CMK (cell line): ENCODE measurements at regions not wholly inside any gene's neighbourhood (a gene's known extent, or its start where the extent isn't known, plus 50 kb on each side); places are given as distances from the start of the nearest gene placed in this dataset.

ENCODE experiments used
- DNase-seq: peaks from one replicate; pipeline ENCODE4 v3.0.0-alpha.2; 2010; ENCODE audit warnings: low read depth

GRCh38 chr15:62805502-62805901, 237.0 kb upstream of the TPM1 start:
- no peak for DNase-seq

GRCh38 chr15:62807539-62808130, 234.9 kb upstream of the TPM1 start:
- DNase-seq: no peak

- DNase-seq: no peak
Observed at GRCh38 chr15:62809115-62809967, 233.2 kb upstream of the TPM1 start.

GRCh38 chr15:62809968-62810260, 232.6 kb upstream of the TPM1 start:
- no peak for DNase-seq

- DNase-seq: no peak
Observed at GRCh38 chr15:62812515-62812835, 230.1 kb upstream of the TPM1 start.

- no peak for DNase-seq
Observed at GRCh38 chr15:62816342-62817069, 226.0 kb upstream of the TPM1 start.

GRCh38 chr15:62818691-62819090, 223.9 kb upstream of the TPM1 start:
- DNase-seq: no peak

- no peak for DNase-seq
Observed at GRCh38 chr15:62821384-62822131, 221.0 kb upstream of the TPM1 start.

- no peak for DNase-seq
Observed at GRCh38 chr15:62822228-62822627, 220.3 kb upstream of the TPM1 start.

GRCh38 chr15:62823561-62823960, 219.0 kb upstream of the TPM1 start:
- DNase-seq: no peak

GRCh38 chr15:62824111-62825015, 218.2 kb upstream of the TPM1 start:
- DNase-seq: no peak

GRCh38 chr15:62825191-62825590, 217.4 kb upstream of the TPM1 start:
- DNase-seq: no peak

- DNase-seq: no peak
Observed at GRCh38 chr15:62826561-62826960, 216.0 kb upstream of the TPM1 start.

GRCh38 chr15:62828364-62828763, 214.2 kb upstream of the TPM1 start:
- no peak for DNase-seq

- no peak for DNase-seq
Observed at GRCh38 chr15:62832231-62832630, 210.3 kb upstream of the TPM1 start.

GRCh38 chr15:62833646-62834045, 208.9 kb upstream of the TPM1 start:
- no peak for DNase-seq

GRCh38 chr15:62834686-62835329, 207.7 kb upstream of the TPM1 start:
- no peak for DNase-seq

- no peak for DNase-seq
Observed at GRCh38 chr15:62835351-62835750, 207.2 kb upstream of the TPM1 start.

- no peak for DNase-seq
Observed at GRCh38 chr15:62835762-62836161, 206.8 kb upstream of the TPM1 start.

- no peak for DNase-seq
Observed at GRCh38 chr15:62840526-62841268, 201.8 kb upstream of the TPM1 start.

GRCh38 chr15:62841269-62841628, 201.3 kb upstream of the TPM1 start:
- no peak for DNase-seq
